Endothelial cell of umbilical vein (primary cell): ENCODE measurements at regions not wholly inside any gene's neighbourhood (a gene's known extent, or its start where the extent isn't known, plus 50 kb on each side); places are given as distances from the start of the nearest gene placed in this dataset.

Experiments
- BruUV-seq: library from RNA; stranded (reverse); fragments of 400-500 nt; replicated peaks from 2 replicates; lab custom pipeline; 2021; lab: Mats Ljungman, UMichigan
- CTCF ChIA-PET: fragments of 300-600, 350-600 bp; sonication (Branson Sonifier 250); formaldehyde crosslinking; loops from one replicate; lab custom pipeline; 2021; ENCODE audit warnings: antibody characterized with exemption, inconsistent platforms; lab: Charles Lee
- POLR2A ChIA-PET: fragments of 300-600, 350-600 bp; sonication (Branson Sonifier 250); formaldehyde crosslinking; loops from one replicate; lab custom pipeline; 2021; ENCODE audit warnings: antibody characterized with exemption, inconsistent platforms; lab: Charles Lee
- DNase-seq: peaks from one replicate; pipeline ENCODE4 v3.0.0-alpha.2; 2011; ENCODE audit warnings: low read depth, low spot score
- FAIRE-seq: peaks from 2 replicates; lab custom pipeline; 2011; peaks lifted over from hg19 to GRCh38; lab: Jason Lieb, UNC
- H2AFZ ChIP-seq: 2 replicates; pipeline ENCODE4 v1.6.0; 2012; ENCODE audit warnings: low read depth, low read length, control low read depth, inconsistent platforms
- H3K27ac ChIP-seq: 2 replicates; pipeline ENCODE4 v1.5.1; 2011; ENCODE audit warnings: low read depth, mild to moderate bottlenecking, control low read depth, low read length, moderate library complexity; ENCODE audit not compliant: insufficient read depth
- H3K27me3 ChIP-seq, 2 experiments: 2 replicates each; pipeline versions ENCODE4 v1.6.0 to v1.6.1; 2011; ENCODE audit warnings: low read length in 2 of 2, mixed read lengths in 1 of 2; ENCODE audit not compliant: control insufficient read depth in 2 of 2, insufficient read depth in 2 of 2
- H3K36me3 ChIP-seq, 2 experiments: 2 replicates in 1 of 2; 3 replicates in 1 of 2; pipeline ENCODE4 v1.5.1; 2011; ENCODE audit warnings: low read length in 2 of 2, mild to moderate bottlenecking in 1 of 2, moderate library complexity in 1 of 2; ENCODE audit not compliant: control insufficient read depth in 2 of 2, insufficient read depth in 2 of 2; ENCODE audit errors: extremely low read depth in 1 of 2
- H3K4me1 ChIP-seq: 3 replicates; pipeline ENCODE4 v1.5.1; 2011; ENCODE audit warnings: mild to moderate bottlenecking, low read length; ENCODE audit not compliant: control insufficient read depth, insufficient read depth; ENCODE audit errors: extremely low read depth
- H3K4me2 ChIP-seq: 2 replicates; pipeline ENCODE4 v1.6.1; 2011; ENCODE audit warnings: low read length, control low read depth, mixed read lengths; ENCODE audit not compliant: insufficient read depth
- H3K4me3 ChIP-seq, 3 experiments: fragments of 200-600 bp in 1 of 3; sonication (generic), shearing (Covaris generic) in 1 of 3; replicated peaks in 1 of 3; 2 replicates each; pipeline ENCODE4 v1.5.1; 2011 to 2016; ENCODE audit warnings: control low read depth in 3 of 3, low read length in 3 of 3, mild to moderate bottlenecking in 2 of 3, inconsistent platforms in 1 of 3, low read depth in 1 of 3, moderate library complexity in 1 of 3; ENCODE audit not compliant: insufficient read depth in 1 of 3
- H3K79me2 ChIP-seq: 2 replicates; pipeline ENCODE4 v1.6.0; 2012; ENCODE audit warnings: low read length, inconsistent platforms; ENCODE audit not compliant: control insufficient read depth, insufficient read depth
- H3K9ac ChIP-seq: replicated peaks from 2 replicates; pipeline ENCODE3; 2011; ENCODE audit warnings: low read length, control low read depth; ENCODE audit not compliant: insufficient read depth; ENCODE audit errors: extremely low read depth
- H3K9me1 ChIP-seq: replicated peaks from 3 replicates; pipeline ENCODE4 v1.6.0; 2011; ENCODE audit warnings: mild to moderate bottlenecking, low read length; ENCODE audit not compliant: control insufficient read depth, insufficient read depth; ENCODE audit errors: extremely low read depth
- H3K9me3 ChIP-seq: replicated peaks from 2 replicates; pipeline ENCODE4 v1.5.1; 2012; ENCODE audit warnings: low read length, inconsistent platforms; ENCODE audit not compliant: control insufficient read depth, insufficient read depth
- H4K20me1 ChIP-seq: replicated peaks from 2 replicates; pipeline ENCODE3; 2011; ENCODE audit warnings: mild to moderate bottlenecking, low read length; ENCODE audit not compliant: control insufficient read depth, insufficient read depth; ENCODE audit errors: extremely low read depth
- CTCF ChIP-seq, 2 donors: IDR thresholded peaks; 1 replicate in 1 of 2; 2 replicates in 1 of 2; pipeline ENCODE4 v1.5.1; 2011; ENCODE audit warnings: low read length in 2 of 2, mild to moderate bottlenecking in 2 of 2, moderate library complexity in 2 of 2, control low read depth in 1 of 2, inconsistent platforms in 1 of 2, low read depth in 1 of 2; ENCODE audit not compliant: insufficient read depth in 1 of 2; ENCODE audit errors: extremely low read depth in 1 of 2
- EZH2 ChIP-seq: IDR thresholded peaks from 2 replicates; pipeline ENCODE4 v1.6.1; 2012; ENCODE audit warnings: borderline replicate concordance, low read depth, mild to moderate bottlenecking, moderate library complexity, low read length, inconsistent platforms; ENCODE audit not compliant: severe bottlenecking
- FOS ChIP-seq: IDR thresholded peaks from 2 replicates; pipeline ENCODE4 v1.6.1; 2011; ENCODE audit warnings: mild to moderate bottlenecking, low read length, moderate library complexity, borderline replicate concordance; ENCODE audit not compliant: insufficient read depth
- GATA2 ChIP-seq: IDR thresholded peaks from 2 replicates; pipeline ENCODE4 v1.7.0; 2011; ENCODE audit warnings: low read depth, mild to moderate bottlenecking, moderate library complexity, mixed read lengths, low read length; ENCODE audit not compliant: insufficient read length, insufficient read depth
- JUN ChIP-seq: IDR thresholded peaks from 2 replicates; pipeline ENCODE4 v1.6.1; 2011; ENCODE audit warnings: borderline replicate concordance, low read depth; ENCODE audit not compliant: insufficient read length, insufficient read depth
- MAX ChIP-seq: IDR thresholded peaks from 2 replicates; pipeline ENCODE4 v1.6.1; 2011; ENCODE audit not compliant: insufficient read depth, insufficient read length
- MYC ChIP-seq: IDR thresholded peaks from one replicate; pipeline ENCODE4 v1.6.1; 2011; ENCODE audit warnings: mild to moderate bottlenecking, low read depth, low read length
- POLR2A ChIP-seq: IDR thresholded peaks from 2 replicates; pipeline ENCODE4 v1.6.1; 2012; ENCODE audit warnings: low read depth, mild to moderate bottlenecking, control low read depth, low read length
- POLR2AphosphoS5 ChIP-seq: IDR thresholded peaks from 2 replicates; pipeline ENCODE4 v1.6.1; 2012; ENCODE audit warnings: low read depth, mild to moderate bottlenecking, control low read depth, low read length, moderate library complexity; ENCODE audit not compliant: insufficient read depth
- dilution Hi-C: fragments of 300-500 bp; cut with MboI; formaldehyde crosslinking; loops from one replicate; pipeline ENCODE4 v1.15.0; 2019; ENCODE audit warnings: low sequenced_read_pairs; ENCODE audit not compliant: extremely low pct_ligation_motif_present
- intact Hi-C: fragments of 100-400 bp; cut with micrococcal nuclease; formaldehyde crosslinking; loops from one replicate; pipeline ENCODE4 v1.10.0; 2022

- POLR2A ChIA-PET, result no interaction called here
- Histone ChIP-seq H3K9me1 (no peaks in the 10 kb centered on the region), H3K4me2 (no peak overlapping the region), H3K27me3 (peaks cover 19 to 41% of the 10 kb centered on the region in 2 experiments), H3K36me3 (no peaks in the 10 kb centered on the region), H3K27ac (no peak overlapping the region), H3K9me3 (no peaks in the 10 kb centered on the region), H3K4me3 (no peak overlapping the region), H4K20me1 (no peaks in the 10 kb centered on the region), H3K79me2 (no peaks in the 10 kb centered on the region), H3K9ac (no peak overlapping the region), H2AFZ (no peak overlapping the region), H3K4me1 (no peaks in the 10 kb centered on the region)
- BruUV-seq, result no TSS peak
- no peak for FAIRE-seq
- CTCF ChIA-PET, result no interaction called here
- dilution Hi-C loops (no loop called here), intact Hi-C loops (no loop called here)
- DNase-seq, result no peak
- TF ChIP-seq POLR2AphosphoS5 (no peak), MAX (no peak), CTCF (IDR thresholded peaks at IDR 0.05; ENCODE audit: extremely low read depth in 1 of 2, insufficient read depth in 1 of 2, low read depth in 1 of 2, low read length in 2 of 2) (no peak), FOS (no peak), JUN (no peak), POLR2A (no peak)
Observed at GRCh38 chr5:123283499-123283898, 139.7 kb downstream of the CEP120 start.

- no TSS peak for BruUV-seq
- Histone ChIP-seq H3K79me2 (no peaks in the 10 kb centered on the region), H3K9me3 (no peaks in the 10 kb centered on the region), H3K27me3 (peaks cover 19 to 41% of the 10 kb centered on the region in 2 experiments), H3K36me3 (no peaks in the 10 kb centered on the region), H3K4me1 (no peaks in the 10 kb centered on the region), H4K20me1 (no peaks in the 10 kb centered on the region), H3K27ac (no peak overlapping the region), H2AFZ (no peak overlapping the region), H3K4me3 (no peak overlapping the region), H3K9me1 (no peaks in the 10 kb centered on the region), H3K4me2 (no peak overlapping the region), H3K9ac (no peak overlapping the region)
- TF ChIP-seq MAX (no peak), JUN (no peak), CTCF (IDR thresholded peaks at IDR 0.05; ENCODE audit: extremely low read depth in 1 of 2, insufficient read depth in 1 of 2, low read depth in 1 of 2, low read length in 2 of 2) (no peak), POLR2A (no peak), POLR2AphosphoS5 (no peak), MYC (no peak), GATA2 (no peak), FOS (no peak), EZH2 (no peak)
- no peak for FAIRE-seq
- CTCF ChIA-PET, result no interaction called here
- POLR2A ChIA-PET, result no interaction called here
- intact Hi-C loops, result no loop called here
- dilution Hi-C loops, result no loop called here
- DNase-seq, result no peak
Observed at GRCh38 chr5:123283031-123283430, 140.2 kb downstream of the CEP120 start.
